RWPE1 (cell line): ENCODE measurements at regions not wholly inside any gene's neighbourhood (a gene's known extent, or its start where the extent isn't known, plus 50 kb on each side); places are given as distances from the start of the nearest gene placed in this dataset.

Experiments used
- CTCF ChIA-PET: fragments of 350-600 bp; sonication (Branson Sonifier 250); formaldehyde crosslinking; extraction: SDS; loops from one replicate; lab custom pipeline; 2021; lab: Yijun Ruan, JAX
- POLR2A ChIA-PET: fragments of 400-600 bp; formaldehyde crosslinking; extraction: SDS; loops from one replicate; lab custom pipeline; 2020; ENCODE audit warnings: antibody characterized with exemption; ENCODE audit not compliant: low non-redundant PET; lab: Yijun Ruan, JAX
- DNase-seq: peaks from one replicate; pipeline ENCODE4 v3.0.0; 2012; ENCODE audit warnings: low spot score
- H3K27ac ChIP-seq: fragments of 450-650 bp; 2 replicates; pipeline ENCODE4 v1.5.1; 2017
- TF ChIP-seq, protein P1 (sequence below): fragments of 450-650 bp; conservative IDR thresholded peaks from 2 replicates; pipeline ENCODE4 v1.5.1; 2017; ENCODE audit warnings: low read depth, mild to moderate bottlenecking

GRCh38 chr22:48153726-48154125 is 1391.3 kb downstream of the TBC1D22A start:
- TF ChIP-seq, protein P1, sequence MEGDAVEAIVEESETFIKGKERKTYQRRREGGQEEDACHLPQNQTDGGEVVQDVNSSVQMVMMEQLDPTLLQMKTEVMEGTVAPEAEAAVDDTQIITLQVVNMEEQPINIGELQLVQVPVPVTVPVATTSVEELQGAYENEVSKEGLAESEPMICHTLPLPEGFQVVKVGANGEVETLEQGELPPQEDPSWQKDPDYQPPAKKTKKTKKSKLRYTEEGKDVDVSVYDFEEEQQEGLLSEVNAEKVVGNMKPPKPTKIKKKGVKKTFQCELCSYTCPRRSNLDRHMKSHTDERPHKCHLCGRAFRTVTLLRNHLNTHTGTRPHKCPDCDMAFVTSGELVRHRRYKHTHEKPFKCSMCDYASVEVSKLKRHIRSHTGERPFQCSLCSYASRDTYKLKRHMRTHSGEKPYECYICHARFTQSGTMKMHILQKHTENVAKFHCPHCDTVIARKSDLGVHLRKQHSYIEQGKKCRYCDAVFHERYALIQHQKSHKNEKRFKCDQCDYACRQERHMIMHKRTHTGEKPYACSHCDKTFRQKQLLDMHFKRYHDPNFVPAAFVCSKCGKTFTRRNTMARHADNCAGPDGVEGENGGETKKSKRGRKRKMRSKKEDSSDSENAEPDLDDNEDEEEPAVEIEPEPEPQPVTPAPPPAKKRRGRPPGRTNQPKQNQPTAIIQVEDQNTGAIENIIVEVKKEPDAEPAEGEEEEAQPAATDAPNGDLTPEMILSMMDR: no peak
- no peak for DNase-seq
- H3K27ac ChIP-seq: no peak overlapping the region
- POLR2A ChIA-PET: no interaction called here
- CTCF ChIA-PET: no interaction called here

DNA sequence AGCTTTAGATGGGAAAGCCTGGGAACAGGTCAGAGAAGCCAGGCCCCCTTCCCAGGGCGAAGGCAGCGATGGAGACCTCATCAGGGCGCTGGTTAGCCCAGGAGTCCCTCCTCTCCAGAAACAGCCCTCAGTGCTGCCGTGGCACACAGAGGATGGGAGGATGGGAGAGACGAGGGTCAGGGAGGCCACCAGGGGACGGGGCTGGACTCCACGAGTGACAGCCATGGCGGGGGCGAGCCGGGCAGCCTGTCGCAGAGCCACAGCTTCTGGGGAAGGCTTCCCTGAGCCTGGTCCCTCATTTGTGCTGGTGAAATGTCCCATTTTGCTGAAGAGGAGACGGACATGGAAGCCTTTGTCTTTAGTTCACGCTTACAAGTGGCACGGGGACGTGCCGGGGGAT is 1390.5 kb downstream of the TBC1D22A start:
- ChIA-PET CTCF (no interaction called here), POLR2A (no interaction called here)
- DNase-seq: no peak
- no peak overlapping the region for H3K27ac ChIP-seq
- TF ChIP-seq, protein P1: no peak

DNA sequence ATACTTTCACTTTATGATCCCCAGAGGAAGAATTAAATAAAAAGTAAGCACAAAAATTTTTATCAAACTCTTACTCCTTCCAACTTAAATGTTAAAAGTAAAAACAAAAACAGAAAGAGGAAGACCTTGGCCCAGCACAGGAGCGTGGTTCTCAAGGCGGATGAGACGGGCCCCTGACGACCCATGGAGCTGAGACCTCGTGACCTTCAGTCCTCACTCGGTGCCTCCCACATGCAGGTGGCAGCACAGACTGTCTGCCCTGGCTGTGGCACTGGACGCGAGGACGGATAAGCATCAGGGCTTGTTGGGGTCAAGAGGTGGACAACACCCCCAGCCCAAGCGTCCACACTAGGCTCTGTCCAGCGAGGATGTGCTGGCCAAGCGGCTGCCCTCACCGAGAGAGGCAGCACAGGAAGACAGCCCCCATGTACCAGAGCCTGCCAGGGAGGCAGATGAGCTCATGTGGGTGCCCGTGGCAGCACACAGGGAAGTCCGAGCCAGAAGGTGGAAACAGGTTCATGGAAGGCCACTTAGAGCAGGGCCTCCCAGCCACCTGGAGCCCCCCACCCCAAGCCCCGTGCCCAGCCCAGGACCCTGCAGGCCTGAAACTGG is 1389.8 kb downstream of the TBC1D22A start:
- CTCF ChIA-PET: no interaction called here
- no peak overlapping the region for H3K27ac ChIP-seq

DNA sequence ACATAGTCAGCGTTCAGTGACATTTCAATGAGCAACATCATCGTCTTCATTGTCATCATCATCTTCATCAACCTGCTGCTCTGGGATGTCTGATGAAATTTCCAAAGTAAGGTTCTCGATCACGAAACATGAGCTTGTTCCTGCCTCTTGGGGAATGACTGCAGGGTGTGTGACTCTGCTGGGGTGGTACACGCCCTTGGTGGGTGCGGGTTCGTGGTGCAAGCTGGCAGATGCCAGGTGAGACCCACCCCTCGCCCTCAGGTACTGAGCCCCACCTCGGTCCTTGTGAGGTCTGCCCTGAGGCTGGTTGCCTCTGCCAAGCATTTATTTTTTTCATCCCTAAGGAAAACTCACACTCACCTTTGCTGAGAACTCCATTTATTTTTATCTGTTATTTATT is 1389.2 kb downstream of the TBC1D22A start:
- POLR2A ChIA-PET: no interaction called here
- TF ChIP-seq, protein P1: no peak
- no peak overlapping the region for H3K27ac ChIP-seq
- CTCF ChIA-PET: no interaction called here
- no peak for DNase-seq

More for the DNA sequence above, 1389.8 kb downstream of the TBC1D22A start:
- TF ChIP-seq, protein P1: no peak
- POLR2A ChIA-PET: no interaction called here
- no peak for DNase-seq

DNA sequence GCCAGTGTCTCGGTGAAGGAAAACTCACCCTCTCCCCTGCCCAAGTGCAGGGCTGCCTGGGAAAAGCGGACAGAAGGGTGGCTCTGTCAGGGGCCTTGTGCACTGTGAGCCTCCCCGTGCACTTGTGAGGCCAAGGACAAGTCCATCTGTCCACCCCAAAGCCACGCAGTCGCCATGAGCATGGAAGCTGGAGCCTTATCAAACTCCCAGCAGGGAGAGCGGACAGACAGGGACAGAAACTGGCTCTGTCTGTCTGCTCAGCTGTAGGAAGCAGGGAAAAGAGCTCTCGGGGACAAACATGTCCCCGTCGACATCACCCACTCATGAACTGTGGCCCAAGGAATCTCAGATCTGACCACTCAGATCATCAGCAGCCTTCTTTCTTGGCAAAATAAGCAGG is 1385.4 kb downstream of the TBC1D22A start:
- ChIA-PET CTCF (no interaction called here), POLR2A (no interaction called here)
- TF ChIP-seq, protein P1: no peak
- no peak overlapping the region for H3K27ac ChIP-seq
- no peak for DNase-seq

- DNase-seq: no peak
These were observed 1385.0 kb downstream of the TBC1D22A start for GRCh38 chr22:48147404-48147803.

More at GRCh38 chr22:48147404-48147803, 1385.0 kb downstream of the TBC1D22A start:
- TF ChIP-seq, protein P1: no peak
- H3K27ac ChIP-seq: no peak overlapping the region
- ChIA-PET POLR2A (no interaction called here), CTCF (no interaction called here)
